NCI-H1930 (cell line): ENCODE measurements at regions not wholly inside any gene's neighbourhood (a gene's known extent, or its start where the extent isn't known, plus 50 kb on each side); places are given as distances from the start of the nearest gene placed in this dataset.
"Not testable (repeated sequence)": the region's sequence is repeated elsewhere in the genome, so short reads cannot be mapped to it uniquely, and the experiment has no call there.

Experiments used
- DNase-seq, 2 experiments: peaks; one replicate each; lab custom pipeline; 2025; lab: John Stamatoyannopoulos, UW

DNA sequence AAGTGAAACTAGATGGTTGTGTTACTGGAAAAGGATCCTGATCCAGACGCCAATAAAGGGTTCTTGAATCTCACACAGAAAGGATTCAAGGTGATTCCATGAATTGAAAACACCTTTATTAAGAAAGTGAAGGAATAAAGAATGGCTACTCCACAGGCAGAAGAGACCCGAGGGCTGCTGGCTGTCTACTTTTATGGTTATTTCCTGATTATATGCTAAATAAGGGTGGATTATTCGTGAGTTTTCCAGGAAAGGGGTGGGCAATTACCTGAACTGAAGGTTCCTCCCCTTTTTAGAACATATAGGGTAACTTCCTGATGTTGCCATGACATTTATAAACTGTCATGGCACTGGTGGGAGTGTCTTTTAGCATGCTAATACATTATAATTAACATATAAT lies 50.9 kb upstream of the WARS2 start:
- no peak for DNase-seq

GRCh38 chr1:119204197-119204960 lies 63.9 kb upstream of the WARS2 start:
- DNase-seq = no peak

GRCh38 chr1:119204961-119205357 lies 64.5 kb upstream of the WARS2 start:
- no peak for DNase-seq

- DNase-seq = no peak
Observed at GRCh38 chr1:119209061-119209460, 68.6 kb upstream of the WARS2 start.

DNA sequence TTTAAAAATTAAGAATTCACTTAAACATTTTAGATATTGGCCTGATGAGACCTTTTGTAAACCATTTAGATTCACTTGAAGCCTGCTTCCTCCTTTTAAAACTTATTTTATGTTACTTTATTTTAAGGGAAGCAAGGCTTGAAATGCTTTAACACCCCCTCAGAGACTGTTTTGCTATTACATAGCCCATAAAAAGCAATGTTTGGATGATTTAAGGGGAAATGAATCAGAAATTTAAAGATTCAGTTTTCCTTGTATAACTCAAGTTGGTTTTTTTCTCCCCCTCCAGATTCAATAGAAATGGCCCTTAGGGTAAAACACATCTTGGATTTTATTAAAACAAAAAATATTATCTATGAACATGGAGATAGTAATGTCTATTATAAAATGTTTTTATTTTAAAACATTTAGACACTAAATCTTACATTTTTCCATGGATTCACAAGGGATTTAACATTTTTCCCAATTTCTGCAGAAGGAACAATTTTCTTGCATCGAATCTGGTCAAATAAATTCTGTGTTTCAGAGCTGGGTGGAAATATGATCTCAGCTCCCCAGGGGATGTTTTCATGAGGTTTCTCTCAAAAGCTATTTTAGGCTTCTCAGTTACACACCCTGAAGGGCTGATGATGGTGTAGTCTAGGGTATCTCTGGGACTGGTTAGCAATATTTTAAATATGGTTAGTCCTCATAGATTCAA lies 69.3 kb upstream of the WARS2 start:
- no peak for DNase-seq

- no peak for DNase-seq
Observed at GRCh38 chr1:119210296-119210649, 69.8 kb upstream of the WARS2 start.

DNA sequence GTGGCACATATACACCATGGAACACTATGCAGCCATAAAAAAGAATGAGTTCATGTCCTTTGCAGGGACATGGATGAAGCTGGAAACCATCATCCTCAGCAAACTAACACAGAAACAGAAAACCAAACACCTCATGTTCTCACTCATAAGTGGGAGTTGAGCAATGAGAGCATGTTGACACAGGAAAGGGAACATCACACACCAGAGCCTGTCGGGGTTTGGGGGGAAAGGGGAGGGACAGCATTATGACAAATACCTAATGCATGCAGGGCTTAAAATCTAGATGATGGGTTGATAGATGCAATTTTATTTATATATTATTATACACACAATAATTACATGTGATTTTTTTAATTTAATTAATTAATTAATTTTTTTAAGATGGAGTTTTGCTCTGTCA lies 72.8 kb upstream of the WARS2 start:
- DNase-seq = not testable (repeated sequence)

- DNase-seq = not testable (repeated sequence)
Observed at GRCh38 chr1:119214961-119215360, 74.5 kb upstream of the WARS2 start.

DNA sequence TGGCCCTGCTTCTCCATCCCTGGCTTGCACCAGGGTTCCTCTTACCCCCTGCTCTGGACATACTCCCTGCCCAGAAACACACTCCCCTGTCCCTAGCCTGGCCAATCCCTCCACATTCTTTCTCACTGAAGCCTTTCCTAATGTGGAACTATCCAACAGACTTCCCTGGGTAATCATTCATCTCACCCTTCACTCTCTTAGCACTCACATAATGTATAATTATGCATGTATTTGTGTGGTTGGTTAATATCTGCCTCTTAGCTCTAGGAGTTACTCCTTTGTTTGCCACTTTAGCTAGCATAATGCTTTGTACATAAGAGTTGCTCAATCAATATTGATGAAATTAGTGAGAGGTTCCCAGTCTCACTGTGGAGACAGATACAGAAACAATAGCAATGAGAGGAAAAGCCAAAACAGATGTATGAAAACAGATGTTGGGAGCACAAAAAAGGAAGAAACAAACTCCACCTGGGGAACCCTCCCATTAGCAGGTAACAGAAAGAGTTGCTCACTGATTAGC lies 76.9 kb upstream of the WARS2 start:
- DNase-seq = no peak

DNA sequence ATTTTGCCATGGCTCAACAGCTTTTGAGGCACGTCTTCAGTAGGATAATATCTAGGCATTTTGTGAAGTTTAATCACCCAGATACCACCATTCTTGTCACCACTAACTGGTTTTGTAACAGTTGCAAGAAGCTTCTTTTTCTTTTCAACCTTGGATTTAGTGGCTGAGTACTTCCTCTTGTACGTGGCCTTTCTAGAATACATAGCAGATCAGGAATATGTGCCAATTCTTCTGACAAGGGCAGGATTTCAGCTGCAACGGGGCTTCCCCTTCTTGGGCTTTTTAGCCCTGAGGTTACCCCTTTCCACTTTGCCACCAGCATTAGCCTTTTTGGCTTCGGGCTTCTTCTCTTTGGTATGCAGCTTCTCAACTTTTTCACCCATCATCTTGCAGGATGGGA lies 79.3 kb upstream of the WARS2 start:
- no peak for DNase-seq

DNA sequence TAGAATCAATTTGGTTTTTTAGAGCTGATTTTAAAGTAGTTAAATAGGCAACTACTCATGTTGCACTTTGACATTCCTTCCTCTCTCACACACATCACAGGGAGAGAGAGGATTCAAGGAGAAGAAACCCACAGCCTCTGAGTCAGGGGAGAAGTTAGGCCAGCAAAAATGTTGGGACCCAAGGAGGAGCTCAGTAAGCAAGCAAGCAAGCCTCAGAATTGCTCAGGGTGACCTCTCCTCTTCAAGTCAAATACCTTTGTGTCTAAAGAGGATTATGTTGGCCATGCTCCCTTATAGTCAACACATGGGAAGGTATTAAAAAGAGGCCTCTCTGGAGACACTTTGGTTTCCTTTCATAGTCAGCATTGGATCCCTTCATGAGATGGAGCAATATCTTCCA lies 80.5 kb upstream of the WARS2 start:
- DNase-seq = no peak

DNA sequence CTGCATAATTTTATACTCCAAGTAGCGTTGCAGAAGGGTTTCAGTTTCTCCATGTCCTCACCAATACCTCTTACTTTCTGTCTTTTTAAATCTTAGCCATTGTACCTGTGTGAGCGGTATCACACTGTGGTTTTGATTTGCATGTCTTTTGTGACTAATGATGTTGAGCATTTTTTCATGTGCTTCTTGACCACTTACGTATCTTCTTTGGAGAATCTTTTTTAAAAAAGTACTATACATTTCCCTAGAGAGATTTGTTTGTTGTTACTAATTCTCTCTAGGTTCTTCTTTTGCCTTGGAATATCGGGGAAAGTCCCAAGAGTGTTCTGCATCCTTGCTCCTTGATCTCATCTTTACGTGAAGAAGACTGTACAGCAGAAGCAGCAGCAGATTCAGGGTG lies 81.8 kb upstream of the WARS2 start:
- no peak for DNase-seq

DNA sequence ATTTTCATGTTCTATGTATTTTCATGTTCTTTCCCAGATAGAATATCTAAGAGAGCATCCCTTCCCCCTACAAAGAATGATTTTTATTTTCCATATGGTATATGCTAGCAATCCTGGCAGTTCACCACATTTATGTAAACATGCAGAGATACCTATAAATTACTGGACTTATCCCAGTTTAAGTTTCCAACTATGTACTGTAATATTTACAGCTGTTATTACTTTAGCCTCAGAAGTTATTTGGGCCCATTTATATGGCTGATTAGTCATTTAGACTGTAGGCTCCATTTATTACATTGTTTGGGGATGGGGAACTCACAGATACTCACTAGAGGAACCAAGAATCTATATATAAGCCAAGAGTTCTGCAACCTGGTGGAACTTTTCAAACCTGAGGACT lies 84.8 kb upstream of the WARS2 start:
- no peak for DNase-seq

DNA sequence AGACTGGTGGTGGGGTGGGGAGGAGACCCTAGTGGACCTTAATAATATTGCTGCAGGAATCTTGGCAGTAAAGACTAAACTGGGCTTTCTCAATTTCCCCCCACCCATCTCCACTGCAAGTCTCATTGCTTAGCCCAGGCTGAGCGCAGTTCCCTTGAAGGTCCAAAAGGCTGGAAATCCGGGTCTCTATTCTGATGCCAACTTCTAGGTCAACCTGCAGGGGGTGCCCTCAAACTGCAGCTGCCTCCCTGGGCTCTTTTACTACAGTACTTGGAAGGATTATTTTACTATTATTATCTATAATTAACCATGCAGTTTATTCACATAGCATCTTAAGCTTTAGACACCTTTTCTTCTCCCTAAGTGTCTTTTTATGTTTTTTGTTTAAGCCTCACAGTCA lies 85.4 kb upstream of the WARS2 start:
- no peak for DNase-seq

GRCh38 chr1:119226321-119226720 lies 85.9 kb upstream of the WARS2 start:
- no peak for DNase-seq

DNA sequence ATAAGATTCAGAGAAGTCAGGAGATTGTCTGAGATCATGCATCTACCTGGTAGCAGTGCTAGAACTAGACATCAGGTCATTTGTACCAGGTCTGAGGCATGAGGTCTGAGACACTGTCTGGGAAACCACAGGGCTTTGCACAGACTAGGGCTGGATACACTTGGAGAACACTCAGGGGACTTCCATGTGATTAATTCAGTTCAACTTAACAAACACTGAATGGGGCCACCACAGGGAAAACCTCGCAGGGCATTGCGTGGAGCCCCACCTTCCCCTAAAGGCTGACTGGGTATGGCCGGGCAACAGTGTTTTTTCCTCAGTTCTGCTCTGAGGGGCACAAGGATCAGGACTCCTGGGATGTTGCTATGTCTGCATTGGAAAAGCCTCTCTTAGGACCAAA lies 86.5 kb upstream of the WARS2 start:
- DNase-seq = no peak

DNA sequence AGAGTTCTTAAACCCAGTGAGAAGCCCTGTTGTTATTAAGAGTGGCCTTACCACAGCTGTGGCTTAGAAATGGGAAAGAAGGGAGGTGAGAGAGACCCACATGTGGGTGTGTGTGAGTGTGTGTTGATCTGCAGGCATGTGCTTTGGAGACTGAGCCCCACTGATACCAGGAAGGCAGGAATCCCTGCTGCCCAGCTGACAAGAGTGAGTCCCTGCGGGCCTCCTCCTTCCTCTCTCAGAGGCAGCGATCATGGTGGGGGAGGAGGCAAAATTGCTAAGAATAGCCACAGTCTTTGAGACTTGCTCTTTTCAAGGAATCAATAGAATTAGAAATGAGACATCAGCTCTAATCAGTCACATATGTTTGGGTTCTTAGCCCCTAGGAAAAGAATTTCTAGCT lies 87.0 kb upstream of the WARS2 start:
- no peak for DNase-seq

DNA sequence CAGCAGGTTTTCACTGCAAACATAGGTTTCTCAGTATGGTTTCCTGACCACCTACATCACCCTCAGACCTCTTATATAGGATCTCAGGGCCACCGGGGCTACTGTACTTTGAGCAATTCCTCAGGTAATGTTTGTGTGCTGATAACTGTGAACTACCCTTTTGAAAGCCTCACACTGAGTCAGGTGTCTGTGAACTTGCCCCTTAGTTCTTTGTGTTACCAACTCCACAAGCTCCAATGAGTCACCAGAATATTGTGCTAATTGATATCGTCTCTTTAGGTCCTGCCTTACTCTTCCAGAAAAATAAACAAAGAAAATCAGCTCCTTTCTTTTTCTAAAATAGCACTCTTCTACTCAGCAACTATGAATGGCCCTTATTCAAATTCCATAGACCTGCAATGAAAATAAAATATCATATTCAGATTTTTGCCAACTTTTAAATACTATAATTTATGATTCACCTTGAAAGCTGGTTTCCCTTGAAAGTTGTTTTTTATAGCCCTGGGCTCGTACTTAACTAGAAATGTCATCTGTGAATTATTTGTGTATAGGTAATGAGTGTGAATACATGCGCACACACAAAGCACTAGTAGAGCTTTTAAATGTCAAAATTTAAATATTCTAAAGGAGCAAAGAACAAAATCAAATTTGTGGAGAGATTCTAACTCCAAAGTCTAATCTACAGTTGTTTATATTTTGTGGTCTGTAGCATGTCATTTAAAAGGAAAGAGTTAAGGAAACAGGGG lies 88.1 kb upstream of the WARS2 start:
- no peak for DNase-seq

- no peak for DNase-seq
Observed at GRCh38 chr1:119235120-119235519, 94.7 kb upstream of the WARS2 start.

DNA sequence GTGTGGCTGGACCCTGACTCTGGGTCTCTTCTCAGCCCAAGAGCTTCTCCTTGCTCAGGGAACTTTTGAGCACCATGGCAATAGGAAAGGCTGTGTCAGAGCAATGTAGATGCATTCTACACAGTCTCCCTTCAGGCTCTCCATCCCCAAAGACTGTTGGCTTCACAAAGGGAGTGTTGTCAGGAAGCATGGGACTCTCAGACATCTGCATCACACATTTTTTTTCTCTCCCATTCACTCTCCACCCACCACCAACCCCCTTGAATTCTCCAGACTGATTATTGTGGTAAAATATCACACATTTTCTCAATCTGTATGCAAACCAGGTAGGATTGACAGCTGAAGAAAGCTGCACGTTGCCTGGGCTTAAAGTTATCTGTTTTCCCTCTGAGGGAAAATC lies 105.4 kb upstream of the WARS2 start:
- no peak for DNase-seq

- DNase-seq = no peak
Observed at GRCh38 chr1:119249283-119249682, 108.8 kb upstream of the WARS2 start.

DNA sequence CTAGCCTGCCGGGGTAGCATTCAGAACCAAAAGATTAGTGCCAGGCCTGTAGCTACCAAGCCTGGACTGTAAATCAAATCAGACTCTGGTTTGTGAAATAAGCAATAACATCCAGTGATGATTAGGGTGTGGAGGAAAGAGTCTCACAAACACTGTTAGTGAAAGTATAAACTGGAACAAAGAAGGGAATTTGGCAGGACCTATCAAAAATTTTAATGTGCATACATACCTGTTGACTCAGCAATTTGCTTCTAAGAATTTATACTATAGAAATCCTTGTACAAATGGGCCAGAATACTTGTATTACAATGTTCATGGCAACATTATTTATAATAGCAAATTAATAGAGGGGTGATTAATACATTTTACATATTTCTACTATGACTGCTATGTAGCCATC lies 109.8 kb upstream of the WARS2 start:
- DNase-seq = no peak

- no peak for DNase-seq
Observed at GRCh38 chr1:119251751-119252150, 111.3 kb upstream of the WARS2 start.
